Keratinocyte (primary cell): ENCODE measurements at regions not wholly inside any gene's neighbourhood (a gene's known extent, or its start where the extent isn't known, plus 50 kb on each side); places are given as distances from the start of the nearest gene placed in this dataset.

Experiments
- DNase-seq: peaks from one replicate; pipeline ENCODE4 v3.0.0-alpha.2; 2011; ENCODE audit warnings: low read depth, missing footprints, low spot score
- FAIRE-seq: peaks from 2 replicates; lab custom pipeline; 2011; peaks lifted over from hg19 to GRCh38; lab: Jason Lieb, UNC
- H2AFZ ChIP-seq: 2 replicates; pipeline ENCODE4 v1.6.0; 2012; ENCODE audit warnings: low read length, control low read depth, inconsistent platforms; ENCODE audit not compliant: control insufficient read depth
- H3K27ac ChIP-seq: 2 replicates; pipeline ENCODE4 v1.5.1; 2011; ENCODE audit warnings: low read length; ENCODE audit not compliant: control insufficient read depth, insufficient read depth
- H3K27me3 ChIP-seq: 3 replicates; pipeline ENCODE4 v1.6.0; 2011; ENCODE audit warnings: low read length; ENCODE audit not compliant: control insufficient read depth, insufficient read depth; ENCODE audit errors: extremely low read depth
- H3K36me3 ChIP-seq, 2 experiments: 2 replicates in 1 of 2; 3 replicates in 1 of 2; pipeline ENCODE4 v1.5.1; 2011; ENCODE audit warnings: low read length in 2 of 2, mild to moderate bottlenecking in 1 of 2; ENCODE audit not compliant: control insufficient read depth in 2 of 2, insufficient read depth in 2 of 2; ENCODE audit errors: extremely low read depth in 1 of 2
- H3K4me1 ChIP-seq: 3 replicates; pipeline ENCODE4 v1.5.1; 2011; ENCODE audit warnings: low read length; ENCODE audit not compliant: control insufficient read depth, insufficient read depth; ENCODE audit errors: extremely low read depth
- H3K4me2 ChIP-seq: 3 replicates; pipeline ENCODE4 v1.6.0; 2011; ENCODE audit warnings: low read depth, low read length; ENCODE audit not compliant: control insufficient read depth, insufficient read depth; ENCODE audit errors: extremely low read depth
- H3K4me3 ChIP-seq, 3 experiments: fragments of 200-600 bp in 1 of 3; sonication (generic) in 1 of 3; 2 replicates in 2 of 3; 3 replicates in 1 of 3; pipeline ENCODE4 v1.5.1; 2011 to 2016; ENCODE audit warnings: low read length in 3 of 3, mild to moderate bottlenecking in 3 of 3, control low read depth in 2 of 3, inconsistent platforms in 1 of 3, low read depth in 1 of 3, mixed read lengths in 1 of 3, mixed run types in 1 of 3, moderate library complexity in 1 of 3; ENCODE audit not compliant: control insufficient read depth in 2 of 3, insufficient read depth in 2 of 3; ENCODE audit errors: extremely low read depth in 1 of 3
- H3K79me2 ChIP-seq: 2 replicates; pipeline ENCODE4 v1.6.0; 2012; ENCODE audit warnings: low read length; ENCODE audit not compliant: control insufficient read depth, insufficient read depth
- H3K9ac ChIP-seq: 3 replicates; pipeline ENCODE4 v1.6.0; 2011; ENCODE audit warnings: low read length; ENCODE audit not compliant: control insufficient read depth, insufficient read depth; ENCODE audit errors: extremely low read depth
- H3K9me1 ChIP-seq: 3 replicates; pipeline ENCODE4 v1.6.0; 2011; ENCODE audit warnings: low read length; ENCODE audit not compliant: control insufficient read depth, insufficient read depth; ENCODE audit errors: extremely low read depth
- H3K9me3 ChIP-seq: 2 replicates; pipeline ENCODE4 v1.5.1; 2012; ENCODE audit warnings: low read depth, low read length; ENCODE audit not compliant: control insufficient read depth
- H4K20me1 ChIP-seq: 3 replicates; pipeline ENCODE4 v1.6.0; 2011; ENCODE audit warnings: low read length; ENCODE audit not compliant: control insufficient read depth, insufficient read depth; ENCODE audit errors: extremely low read depth
- EZH2 ChIP-seq: IDR thresholded peaks from one replicate; pipeline ENCODE4 v1.6.1; 2012; ENCODE audit warnings: inconsistent platforms, mild to moderate bottlenecking, low read length, moderate library complexity
- dilution Hi-C: fragments of 300-500 bp; cut with MboI; formaldehyde crosslinking; loops from one replicate; pipeline ENCODE4 v1.7.0; 2020; ENCODE audit warnings: low sequenced_read_pairs; ENCODE audit not compliant: extremely low pct_ligation_motif_present
- TF ChIP-seq, protein P1 (sequence below), 3 experiments: IDR thresholded peaks in 1 of 3; conservative IDR thresholded peaks in 1 of 3; optimal IDR thresholded peaks in 1 of 3; 2 replicates in 2 of 3; 3 replicates in 1 of 3; pipeline versions ENCODE3 to v1.5.1; 2011; ENCODE audit warnings: low read length in 3 of 3, mild to moderate bottlenecking in 3 of 3, moderate library complexity in 2 of 3, control low read depth in 1 of 3, inconsistent platforms in 1 of 3; ENCODE audit not compliant: insufficient read depth in 2 of 3; ENCODE audit errors: extremely low read depth in 1 of 3

DNA sequence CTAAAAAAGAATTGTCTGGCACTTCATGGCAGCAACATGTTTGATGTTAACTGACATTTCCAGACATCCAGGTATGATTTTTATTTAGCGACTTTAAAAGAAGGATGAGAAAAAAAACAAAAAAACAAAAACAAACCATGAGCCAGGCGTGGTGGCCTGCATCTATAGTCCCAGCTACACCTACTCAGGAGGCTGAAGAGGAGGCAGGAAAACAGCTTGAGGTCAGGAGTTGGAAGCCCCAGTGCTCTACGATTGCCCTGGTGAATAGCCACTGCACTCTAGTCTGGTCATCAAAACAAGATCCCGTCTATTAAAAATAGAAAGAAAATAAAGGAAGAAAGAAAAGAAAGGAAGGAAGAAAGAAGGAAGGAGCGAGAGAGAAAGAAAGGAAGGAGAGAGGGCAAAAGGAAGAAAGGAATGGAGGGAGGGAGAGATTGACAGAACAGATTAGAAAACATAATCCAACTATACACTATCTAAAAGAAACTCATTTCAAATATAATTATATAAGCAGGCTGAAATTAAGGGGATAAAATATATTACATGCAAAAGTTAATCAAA, 141.6 kb downstream of the TRIM27 start:
- TF ChIP-seq, protein P1, sequence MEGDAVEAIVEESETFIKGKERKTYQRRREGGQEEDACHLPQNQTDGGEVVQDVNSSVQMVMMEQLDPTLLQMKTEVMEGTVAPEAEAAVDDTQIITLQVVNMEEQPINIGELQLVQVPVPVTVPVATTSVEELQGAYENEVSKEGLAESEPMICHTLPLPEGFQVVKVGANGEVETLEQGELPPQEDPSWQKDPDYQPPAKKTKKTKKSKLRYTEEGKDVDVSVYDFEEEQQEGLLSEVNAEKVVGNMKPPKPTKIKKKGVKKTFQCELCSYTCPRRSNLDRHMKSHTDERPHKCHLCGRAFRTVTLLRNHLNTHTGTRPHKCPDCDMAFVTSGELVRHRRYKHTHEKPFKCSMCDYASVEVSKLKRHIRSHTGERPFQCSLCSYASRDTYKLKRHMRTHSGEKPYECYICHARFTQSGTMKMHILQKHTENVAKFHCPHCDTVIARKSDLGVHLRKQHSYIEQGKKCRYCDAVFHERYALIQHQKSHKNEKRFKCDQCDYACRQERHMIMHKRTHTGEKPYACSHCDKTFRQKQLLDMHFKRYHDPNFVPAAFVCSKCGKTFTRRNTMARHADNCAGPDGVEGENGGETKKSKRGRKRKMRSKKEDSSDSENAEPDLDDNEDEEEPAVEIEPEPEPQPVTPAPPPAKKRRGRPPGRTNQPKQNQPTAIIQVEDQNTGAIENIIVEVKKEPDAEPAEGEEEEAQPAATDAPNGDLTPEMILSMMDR (optimal IDR thresholded peaks at IDR 0.05 in 1 of 3, IDR thresholded peaks at IDR 0.05 in 1 of 3, conservative IDR thresholded peaks at IDR 0.05 in 1 of 3; ENCODE audit: extremely low read depth in 1 of 3, insufficient read depth in 2 of 3, low read length in 3 of 3) = no peak
- peak; percentile 28 for TF ChIP-seq EZH2
- H3K36me3 ChIP-seq = no peaks in the 10 kb centered on the region
- H3K9ac ChIP-seq = no peak overlapping the region
- H4K20me1 ChIP-seq = peaks cover 2% of the 10 kb centered on the region
- DNase-seq (no peak), FAIRE-seq (no peak)
- no peaks in the 10 kb centered on the region for H3K9me3 ChIP-seq
- H3K4me2 ChIP-seq = peak overlapping the region; percentile 32
- H3K79me2 ChIP-seq = no peaks in the 10 kb centered on the region
- dilution Hi-C loops = no loop called here
- no peak overlapping the region for H3K4me3 ChIP-seq
- H3K9me1 ChIP-seq = no peaks in the 10 kb centered on the region
- H3K4me1 ChIP-seq = no peaks in the 10 kb centered on the region
- no peak overlapping the region for H3K27ac ChIP-seq
- H3K27me3 ChIP-seq = peaks cover 92% of the 10 kb centered on the region
- H2AFZ ChIP-seq = no peak overlapping the region

DNA sequence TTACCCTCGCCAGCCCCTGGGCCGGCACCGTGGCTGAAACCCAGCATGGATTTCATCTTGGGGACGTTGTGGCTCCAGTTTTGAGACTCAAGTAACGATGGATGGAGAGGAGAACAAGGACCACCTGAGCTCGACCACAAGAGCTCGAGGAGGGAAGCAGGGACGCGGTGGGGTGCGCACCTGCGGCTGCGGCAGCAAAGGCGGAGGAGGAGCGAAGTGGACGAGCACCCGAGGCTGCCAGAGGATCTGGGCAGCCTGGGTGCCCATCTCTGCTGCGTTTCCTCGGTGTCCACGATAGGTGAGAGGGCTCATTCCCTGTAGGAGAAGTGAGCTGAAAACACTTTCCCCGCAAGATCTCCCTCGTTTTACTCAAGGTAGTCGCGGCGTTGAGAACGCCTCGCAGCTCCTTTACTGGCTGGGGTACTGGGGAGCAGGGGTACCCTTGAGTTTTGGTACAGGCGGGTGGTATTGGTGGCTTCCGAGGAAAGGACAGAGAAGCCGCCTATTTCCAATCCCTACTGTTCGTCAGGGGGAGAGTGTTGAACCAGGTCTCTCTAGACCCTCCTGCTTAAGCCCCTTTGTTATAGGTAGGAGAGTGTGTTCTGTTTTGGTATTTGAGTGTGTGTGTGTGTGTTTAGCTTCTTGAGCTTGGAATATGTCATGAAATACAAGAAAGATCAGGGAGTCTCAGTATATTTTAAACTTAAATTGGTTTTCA, 137.7 kb downstream of the TRIM27 start:
- Histone ChIP-seq H3K4me3 (no peak overlapping the region), H3K9ac (no peak overlapping the region), H3K36me3 (no peaks in the 10 kb centered on the region), H3K79me2 (no peaks in the 10 kb centered on the region), H3K27me3 (peaks cover 82% of the 10 kb centered on the region), H3K9me3 (no peaks in the 10 kb centered on the region), H2AFZ (no peak overlapping the region), H3K27ac (no peak overlapping the region), H3K4me1 (no peaks in the 10 kb centered on the region), H3K4me2 (no peak overlapping the region), H4K20me1 (peaks cover 2% of the 10 kb centered on the region), H3K9me1 (no peaks in the 10 kb centered on the region)
- DNase-seq = no peak
- TF ChIP-seq EZH2 = peak; percentile 75
- TF ChIP-seq, protein P1 (optimal IDR thresholded peaks at IDR 0.05 in 1 of 3, IDR thresholded peaks at IDR 0.05 in 1 of 3, conservative IDR thresholded peaks at IDR 0.05 in 1 of 3; ENCODE audit: extremely low read depth in 1 of 3, insufficient read depth in 2 of 3, low read length in 3 of 3) = no peak
- FAIRE-seq = no peak
- dilution Hi-C loops = no loop called here
